K562 (cell line): ENCODE measurements at regions not wholly inside any gene's neighbourhood (a gene's known extent, or its start where the extent isn't known, plus 50 kb on each side); places are given as distances from the start of the nearest gene placed in this dataset.

Source experiments
- ATAC-seq: fragments of 200-7000 bp; cut with Tn5 transposase; 3 replicates; pipeline ENCODE4 v1.9.1; 2020; ENCODE audit warnings: moderate library complexity
- BruUV-seq: library from RNA; stranded (reverse); fragments of 400-500 nt; replicated peaks from 2 replicates; lab custom pipeline; 2021; lab: Mats Ljungman, UMichigan
- CTCF ChIA-PET: fragments of 300-600 bp; formaldehyde crosslinking; extraction: SDS; loops from one replicate; lab custom pipeline; 2021; ENCODE audit warnings: low intra/inter-chr PET ratio; lab: Yijun Ruan, JAX
- POLR2A ChIA-PET: fragments of 300-600, 350-650 bp; sonication (Branson Sonifier 250); formaldehyde crosslinking; extraction: SDS; loops from one replicate; lab custom pipeline; 2021; ENCODE audit warnings: antibody characterized with exemption, inconsistent platforms; lab: Yijun Ruan, JAX
- DNase-seq, 4 experiments: peaks; one replicate each; pipeline versions ENCODE4 v3.0.0 to v3.0.0-alpha.2; 2011 to 2018; ENCODE audit warnings: low spot score in 3 of 4, mixed read lengths in 3 of 4; ENCODE audit errors: extremely low read depth in 1 of 4
- FAIRE-seq: peaks from 2 replicates; lab custom pipeline; 2011; peaks lifted over from hg19 to GRCh38; lab: Jason Lieb, UNC
- H2AFZ ChIP-seq: 2 replicates; pipeline ENCODE4 v1.6.0; 2011; ENCODE audit warnings: low read depth, low read length, control low read depth, inconsistent platforms
- H3K27ac ChIP-seq: fragments of 200-600 bp; 3 replicates; pipeline ENCODE4 v1.8.0; 2011; ENCODE audit warnings: low read depth, mild to moderate bottlenecking, control low read depth, inconsistent platforms, low read length, moderate library complexity, mixed read lengths; ENCODE audit errors: extremely low read depth
- H3K27me3 ChIP-seq, 2 experiments: fragments of 300-600 bp in 1 of 2; 2 replicates in 1 of 2; 3 replicates in 1 of 2; pipeline versions ENCODE4 v1.6.0 to v1.8.0; 2011; ENCODE audit warnings: inconsistent platforms in 2 of 2, low read length in 2 of 2, mild to moderate bottlenecking in 1 of 2, mixed read lengths in 1 of 2, moderate library complexity in 1 of 2; ENCODE audit not compliant: control insufficient read depth in 2 of 2, insufficient read depth in 2 of 2
- H3K36me3 ChIP-seq: fragments of 300-600 bp; 3 replicates; pipeline ENCODE4 v1.8.0; 2011; ENCODE audit warnings: mild to moderate bottlenecking, low read length, inconsistent platforms; ENCODE audit not compliant: control insufficient read depth, insufficient read depth
- H3K4me1 ChIP-seq, 2 experiments: fragments of 200-600 bp in 1 of 2; replicated peaks in 1 of 2; 2 replicates in 1 of 2; 3 replicates in 1 of 2; pipeline versions ENCODE4 v1.5.1 to v1.8.0; 2011; ENCODE audit warnings: inconsistent platforms in 2 of 2, low read length in 2 of 2, mild to moderate bottlenecking in 1 of 2, mixed read lengths in 1 of 2, moderate library complexity in 1 of 2; ENCODE audit not compliant: control insufficient read depth in 2 of 2, insufficient read depth in 2 of 2
- H3K4me2 ChIP-seq: 2 replicates; pipeline ENCODE4 v1.6.1; 2011; ENCODE audit warnings: low read length, control low read depth, inconsistent platforms, mixed read lengths; ENCODE audit not compliant: insufficient read depth
- H3K4me3 ChIP-seq: fragments of 200-600 bp; sonication (generic), shearing (Covaris generic); 2 replicates; pipeline ENCODE4 v1.5.1; 2016; ENCODE audit warnings: control low read depth, inconsistent platforms
- H3K79me2 ChIP-seq: fragments of 200-600 bp; 3 replicates; pipeline ENCODE4 v1.8.0; 2011; ENCODE audit warnings: low read length, inconsistent platforms; ENCODE audit not compliant: control insufficient read depth, insufficient read depth
- H3K9ac ChIP-seq, 2 experiments: 2 replicates each; pipeline versions ENCODE4 v1.6.0 to v1.6.1; 2011; ENCODE audit warnings: low read depth in 2 of 2, low read length in 2 of 2, control low read depth in 1 of 2, inconsistent platforms in 1 of 2, mild to moderate bottlenecking in 1 of 2, mixed read lengths in 1 of 2; ENCODE audit not compliant: insufficient read depth in 1 of 2
- H3K9me1 ChIP-seq: one replicate; pipeline ENCODE4 v1.6.0; 2011; ENCODE audit warnings: inconsistent platforms, mild to moderate bottlenecking, low read length, moderate library complexity; ENCODE audit not compliant: control insufficient read depth, insufficient read depth
- H3K9me3 ChIP-seq: replicated peaks from 2 replicates; pipeline ENCODE4 v1.5.1; 2011; ENCODE audit warnings: low read depth, low read length, inconsistent platforms; ENCODE audit not compliant: control insufficient read depth, insufficient read depth
- H4K20me1 ChIP-seq: replicated peaks from 2 replicates; pipeline ENCODE4 v1.6.1; 2011; ENCODE audit warnings: low read length, inconsistent platforms, mixed read lengths; ENCODE audit not compliant: control insufficient read depth, insufficient read depth
- ETS1 ChIP-seq: conservative IDR thresholded peaks from 2 replicates; pipeline ENCODE4 v1.6.1; 2011; ENCODE audit warnings: low read depth, mild to moderate bottlenecking, low read length; ENCODE audit not compliant: control insufficient read depth
- FOXP1 ChIP-seq: sonication (generic); formaldehyde crosslinking; IDR thresholded peaks from 2 replicates; pipeline ENCODE4 v1.8.0; 2022; ENCODE audit warnings: mild to moderate bottlenecking, missing genetic modification reagents
- GABPA ChIP-seq: fragments of 200-800 bp; sonication (Bioruptor generic); conservative IDR thresholded peaks from 2 replicates; pipeline ENCODE4 v1.6.1; 2016; ENCODE audit warnings: low read depth, missing genetic modification characterization, missing compliant biosample characterization
- HES1 ChIP-seq: fragments of 450-650 bp; IDR thresholded peaks from 2 replicates; pipeline ENCODE4 v1.6.1; 2016; ENCODE audit warnings: low read depth, mild to moderate bottlenecking, moderate library complexity
- HEY1 ChIP-seq: fragments of 250-450 bp; sonication (Bioruptor Pico); IDR thresholded peaks from 2 replicates; pipeline ENCODE4 v1.5.0; 2020; ENCODE audit warnings: mild to moderate bottlenecking, moderate library complexity, borderline replicate concordance
- NFE2L1 ChIP-seq: fragments of 450-650 bp; IDR thresholded peaks from 2 replicates; pipeline ENCODE4 v1.6.1; 2016; ENCODE audit warnings: missing genetic modification characterization, low read depth, mild to moderate bottlenecking, missing compliant biosample characterization, moderate library complexity, borderline replicate concordance
- NR2F6 ChIP-seq: fragments of 450-650 bp; formaldehyde crosslinking; IDR thresholded peaks from 2 replicates; pipeline ENCODE4 v1.4.0; 2020; ENCODE audit warnings: mild to moderate bottlenecking
- PRMT5 ChIP-seq: sonication (generic); formaldehyde crosslinking; IDR thresholded peaks from 2 replicates; pipeline ENCODE4 v1.5.0; 2020; ENCODE audit warnings: missing genetic modification reagents
- RBM15 ChIP-seq: fragments of 200-400 bp; formaldehyde crosslinking; IDR thresholded peaks from 2 replicates; pipeline ENCODE4 v1.6.1; 2018; ENCODE audit warnings: mild to moderate bottlenecking, low read length, moderate library complexity; ENCODE audit not compliant: insufficient read depth
- RREB1 ChIP-seq: fragments of 250-450 bp; sonication (Bioruptor Pico); IDR thresholded peaks from 2 replicates; pipeline ENCODE4 v1.4.0; 2020
- SMAD1 ChIP-seq: fragments of 150-350 bp; IDR thresholded peaks from 2 replicates; pipeline ENCODE4 v1.6.1; 2014; ENCODE audit warnings: low read length, low read depth; ENCODE audit not compliant: partially characterized antibody
- SMARCC2 ChIP-seq: fragments of 450-650 bp; IDR thresholded peaks from 2 replicates; pipeline ENCODE4 v1.6.1; 2017; ENCODE audit warnings: antibody characterized with exemption, moderate library complexity, mild to moderate bottlenecking, low read depth
- SREBF1 ChIP-seq: fragments of 150-350 bp; IDR thresholded peaks from 2 replicates; pipeline ENCODE4 v1.6.1; 2014; ENCODE audit warnings: antibody characterized with exemption, low read depth, low read length, borderline replicate concordance
- SRSF3 ChIP-seq: fragments of 200-400 bp; formaldehyde crosslinking; IDR thresholded peaks from 2 replicates; pipeline ENCODE4 v1.6.1; 2016; ENCODE audit warnings: mild to moderate bottlenecking, low read length, moderate library complexity; ENCODE audit not compliant: insufficient read depth
- ZC3H8 ChIP-seq: fragments of 450-650 bp; IDR thresholded peaks from 2 replicates; pipeline ENCODE4 v1.6.1; 2017
- ZNF384 ChIP-seq: IDR thresholded peaks from 2 replicates; pipeline ENCODE4 v1.6.1; 2012; ENCODE audit warnings: low read depth, low read length, improper control_type of control experiment
- ZNF561 ChIP-seq: fragments of 450-650 bp; formaldehyde crosslinking; conservative IDR thresholded peaks from 2 replicates; pipeline ENCODE4 v1.4.0; 2020; ENCODE audit warnings: mild to moderate bottlenecking, moderate library complexity
- WGBS: fragments of 100-300 bp; shearing (Covaris generic); methylation state at CpG from one replicate; pipeline ENCODE4 v1.1.6; 2016; ENCODE audit warnings: low coverage, mixed read lengths; ENCODE audit not compliant: insufficient coverage; ENCODE audit errors: missing lambda C conversion rate; 5-methylcytosine and 5-hydroxymethylcytosine counted together
- in situ Hi-C: fragments of 300-500 bp; cut with MboI; formaldehyde crosslinking; loops from 4 replicates; pipeline ENCODE4 v1.15.0; 2018; ENCODE audit warnings: inconsistent platforms, mixed read lengths
- intact Hi-C: fragments of 100-400 bp; cut with micrococcal nuclease; formaldehyde crosslinking; loops from 2 replicates; pipeline ENCODE4 v1.14.2; 2022

- Histone ChIP-seq H3K79me2 (no peaks in the 10 kb centered on the region), H3K4me3 (no peak overlapping the region), H3K27ac (no peak overlapping the region), H3K36me3 (no peaks in the 10 kb centered on the region), H2AFZ (peak overlapping the region; percentile 70), H3K27me3 (peaks cover 6 to 25% of the 10 kb centered on the region in 2 experiments; a peak in 3 of 5 replicates), H3K9me3 (no peaks in the 10 kb centered on the region), H3K4me1 (no peaks in the 10 kb centered on the region; a peak in 1 of 5 replicates), H3K9ac (no peak overlapping the region), H4K20me1 (no peaks in the 10 kb centered on the region), H3K4me2 (no peak overlapping the region), H3K9me1 (no peaks in the 10 kb centered on the region)
- DNase-seq (peak in 2 of 4 experiments; percentile 13), FAIRE-seq (no peak), ATAC-seq (no peak; the same call in 2 of the 3 replicates)
- ChIA-PET CTCF (no interaction called here), POLR2A (no interaction called here)
- in situ Hi-C loops: no loop called here
- no TSS peak for BruUV-seq
- intact Hi-C loops: no loop called here
- WGBS: 44% methylated on average over 13 of the region's 13 CpGs
- TF ChIP-seq GABPA (tag) (peak; percentile 65), ZC3H8 (no peak), SMAD1 (no peak), RREB1 (no peak), ETS1 (no peak), SMARCC2 (no peak), PRMT5 (no peak), HEY1 (CRISPR knock-in tag) (no peak), ZNF384 (no peak), RBM15 (no peak), SREBF1 (no peak), SRSF3 (no peak), ZNF561 (no peak), NFE2L1 (tag) (no peak), HES1 (no peak), FOXP1 (CRISPR knock-in tag) (no peak), NR2F6 (CRISPR knock-in tag) (no peak)
These were observed 96.2 kb downstream of the SNX5 start for GRCh38 chr20:17872434-17872833.
